ENCODE measurements at regions not wholly inside any gene's neighbourhood (a gene's known extent, or its start where the extent isn't known, plus 50 kb on each side); places are given as distances from the start of the nearest gene placed in this dataset.

GRCh38 chr2:123091471-123091870 lies 933.6 kb upstream of the CNTNAP5 start:
- no peak for TF ChIP-seq POLR2A (conservative IDR thresholded peaks at IDR 0.05)
- no peak for TF ChIP-seq ATF1 (CRISPR knock-in tag; IDR thresholded peaks at IDR 0.05)
- TF ChIP-seq ATF1 (tag; IDR thresholded peaks at IDR 0.05): no peak
- no peak for TF ChIP-seq ZBTB11 (CRISPR knock-in tag; IDR thresholded peaks at IDR 0.05)
- TF ChIP-seq EZH2 (IDR thresholded peaks at IDR 0.05; ENCODE audit: borderline replicate concordance, low read depth, low read length): no peak
- no peak for TF ChIP-seq KDM4B (IDR thresholded peaks at IDR 0.05; ENCODE audit: borderline replicate concordance in 2 of 2, low read depth in 1 of 2)
